ENCODE measurements at regions not wholly inside any gene's neighbourhood (a gene's known extent, or its start where the extent isn't known, plus 50 kb on each side); places are given as distances from the start of the nearest gene placed in this dataset.
A peak's percentile ranks its signal among the peaks of the same experiment; 100 is the strongest.

DNA sequence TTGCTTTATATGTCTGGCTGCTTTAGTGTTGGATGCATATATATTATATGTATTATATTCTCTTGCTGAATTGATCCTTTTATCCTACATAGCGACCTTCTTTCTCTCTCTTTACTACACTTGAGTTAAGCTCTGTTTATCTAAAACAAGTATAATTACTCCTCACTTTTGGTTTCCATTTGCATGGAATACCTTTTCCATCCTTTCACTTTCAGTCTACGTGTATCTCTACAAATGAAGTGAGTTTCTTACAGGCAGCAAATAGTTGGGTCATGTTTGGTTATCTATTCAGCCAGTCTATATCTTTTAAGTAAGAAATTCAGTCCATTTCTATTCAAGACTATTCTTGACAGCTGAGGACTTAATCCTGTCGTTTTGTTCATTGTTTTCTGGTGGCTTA lies 167.5 kb upstream of the USP38 start:
- ChIA-PET CTCF (no interaction called here), POLR2A (no interaction called here)
- H3K4me3 ChIP-seq (ENCODE audit: low read depth, low read length), result no peak overlapping the region
- H3K9me3 ChIP-seq (ENCODE audit: control insufficient read depth, insufficient read depth, low read length), result no peaks in the 10 kb centered on the region
- H3K27me3 ChIP-seq (ENCODE audit: control insufficient read depth, insufficient read depth, low read length), result no peaks in the 10 kb centered on the region
- no peak overlapping the region for H3K27ac ChIP-seq (ENCODE audit: low read depth, low read length)
- no peak for DNase-seq (ENCODE audit: low read depth, low spot score)
- TF ChIP-seq, protein P1, sequence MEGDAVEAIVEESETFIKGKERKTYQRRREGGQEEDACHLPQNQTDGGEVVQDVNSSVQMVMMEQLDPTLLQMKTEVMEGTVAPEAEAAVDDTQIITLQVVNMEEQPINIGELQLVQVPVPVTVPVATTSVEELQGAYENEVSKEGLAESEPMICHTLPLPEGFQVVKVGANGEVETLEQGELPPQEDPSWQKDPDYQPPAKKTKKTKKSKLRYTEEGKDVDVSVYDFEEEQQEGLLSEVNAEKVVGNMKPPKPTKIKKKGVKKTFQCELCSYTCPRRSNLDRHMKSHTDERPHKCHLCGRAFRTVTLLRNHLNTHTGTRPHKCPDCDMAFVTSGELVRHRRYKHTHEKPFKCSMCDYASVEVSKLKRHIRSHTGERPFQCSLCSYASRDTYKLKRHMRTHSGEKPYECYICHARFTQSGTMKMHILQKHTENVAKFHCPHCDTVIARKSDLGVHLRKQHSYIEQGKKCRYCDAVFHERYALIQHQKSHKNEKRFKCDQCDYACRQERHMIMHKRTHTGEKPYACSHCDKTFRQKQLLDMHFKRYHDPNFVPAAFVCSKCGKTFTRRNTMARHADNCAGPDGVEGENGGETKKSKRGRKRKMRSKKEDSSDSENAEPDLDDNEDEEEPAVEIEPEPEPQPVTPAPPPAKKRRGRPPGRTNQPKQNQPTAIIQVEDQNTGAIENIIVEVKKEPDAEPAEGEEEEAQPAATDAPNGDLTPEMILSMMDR (IDR thresholded peaks at IDR 0.05; ENCODE audit: low read depth, low read length), result no peak

DNA sequence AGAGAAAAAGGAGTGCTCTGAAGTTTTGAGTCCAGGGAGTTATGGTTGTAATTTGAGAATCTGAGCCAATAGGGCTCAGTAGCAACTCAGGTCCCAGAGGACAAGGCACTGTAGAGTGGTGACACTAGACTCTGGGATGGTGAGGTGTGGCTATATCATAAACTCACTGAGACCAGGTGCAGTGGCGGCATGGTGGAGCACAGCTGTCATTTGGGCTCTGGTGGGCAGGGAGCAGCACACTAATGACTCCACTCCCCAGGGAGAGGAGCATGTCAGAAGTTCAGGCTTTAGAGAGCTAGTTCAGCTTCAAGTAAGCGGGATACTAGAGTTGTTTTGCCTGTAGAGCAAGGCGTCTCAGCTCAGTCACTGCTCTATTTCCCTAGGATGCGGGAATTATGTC lies 165.4 kb upstream of the USP38 start:
- ChIA-PET CTCF (no interaction called here), POLR2A (no interaction called here)
- TF ChIP-seq, protein P1 (IDR thresholded peaks at IDR 0.05; ENCODE audit: low read depth, low read length), result no peak
- Histone ChIP-seq H3K27me3 (ENCODE audit: control insufficient read depth, insufficient read depth, low read length) (no peaks in the 10 kb centered on the region), H3K9me3 (ENCODE audit: control insufficient read depth, insufficient read depth, low read length) (no peaks in the 10 kb centered on the region), H3K4me3 (ENCODE audit: low read depth, low read length) (no peak overlapping the region), H3K27ac (ENCODE audit: low read depth, low read length) (no peak overlapping the region)
- no peak for DNase-seq (ENCODE audit: low read depth, low spot score)

DNA sequence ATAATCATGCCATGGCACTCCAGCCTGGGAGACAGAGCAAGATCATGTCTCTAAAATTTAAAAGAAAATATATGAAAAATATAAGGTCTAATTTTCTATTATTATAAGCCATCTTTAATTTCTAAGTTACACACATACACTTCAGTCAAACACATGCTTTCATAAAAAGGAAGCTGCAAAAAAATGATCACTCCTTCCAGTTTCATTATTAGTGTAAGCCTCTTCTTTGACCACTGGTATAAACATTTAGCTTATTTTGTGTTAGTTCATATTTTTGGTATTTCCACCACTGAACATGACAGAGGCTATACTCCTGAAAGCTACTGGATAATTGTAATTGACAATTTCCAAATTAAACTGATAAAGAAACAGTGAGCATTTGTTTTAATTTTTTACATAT lies 163.3 kb upstream of the USP38 start:
- ChIA-PET CTCF (interaction anchor here (0.9 kb wide), 1 partner anchor 37 kb away, joined by 3 read pairs; no protein-coding TSS in a partner anchor), POLR2A (no interaction called here)
- DNase-seq (ENCODE audit: low read depth, low spot score), result no peak
- no peak overlapping the region for H3K4me3 ChIP-seq (ENCODE audit: low read depth, low read length)
- TF ChIP-seq, protein P1 (IDR thresholded peaks at IDR 0.05; ENCODE audit: low read depth, low read length), result no peak
- no peaks in the 10 kb centered on the region for H3K9me3 ChIP-seq (ENCODE audit: control insufficient read depth, insufficient read depth, low read length)
- H3K27ac ChIP-seq (ENCODE audit: low read depth, low read length), result no peak overlapping the region
- no peaks in the 10 kb centered on the region for H3K27me3 ChIP-seq (ENCODE audit: control insufficient read depth, insufficient read depth, low read length)

DNA sequence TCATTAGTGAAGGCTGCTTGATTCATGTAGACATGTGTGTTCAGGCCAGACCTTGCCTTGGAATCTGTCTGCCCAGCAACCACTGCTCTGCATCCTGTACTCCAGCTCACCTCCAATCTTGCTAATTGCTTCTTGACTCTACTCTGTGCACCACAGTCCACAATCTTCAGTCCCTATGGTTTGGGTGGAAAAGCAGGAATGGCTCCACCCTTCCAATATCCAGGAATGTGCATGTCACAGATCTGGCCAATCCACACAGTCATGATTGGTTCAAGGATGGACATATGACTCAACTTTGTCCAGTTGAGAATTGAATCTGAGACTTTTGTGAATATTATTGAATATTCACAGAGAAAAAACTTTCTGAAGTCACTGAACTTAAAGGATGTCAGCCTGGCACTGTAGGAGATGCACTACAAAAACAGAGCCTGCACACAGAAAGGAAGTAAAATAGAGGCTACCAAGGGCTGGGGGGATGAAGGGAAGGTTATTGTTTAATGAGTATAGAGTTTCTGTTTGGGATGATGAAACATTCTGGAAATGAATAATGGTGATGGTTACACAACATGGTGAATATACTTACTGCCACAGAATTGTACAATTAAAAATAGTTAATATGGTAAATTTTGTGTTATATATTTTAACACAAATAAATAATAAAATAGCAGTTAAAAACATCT lies 161.3 kb upstream of the USP38 start:
- no peak overlapping the region for H3K4me3 ChIP-seq (ENCODE audit: low read depth, low read length)
- H3K27ac ChIP-seq (ENCODE audit: low read depth, low read length), result no peak overlapping the region
- DNase-seq (ENCODE audit: low read depth, low spot score), result no peak
- no peaks in the 10 kb centered on the region for H3K9me3 ChIP-seq (ENCODE audit: control insufficient read depth, insufficient read depth, low read length)
- no peaks in the 10 kb centered on the region for H3K27me3 ChIP-seq (ENCODE audit: control insufficient read depth, insufficient read depth, low read length)
- POLR2A ChIA-PET, result no interaction called here
- CTCF ChIA-PET, result no interaction called here
- TF ChIP-seq, protein P1 (IDR thresholded peaks at IDR 0.05; ENCODE audit: low read depth, low read length), result no peak

DNA sequence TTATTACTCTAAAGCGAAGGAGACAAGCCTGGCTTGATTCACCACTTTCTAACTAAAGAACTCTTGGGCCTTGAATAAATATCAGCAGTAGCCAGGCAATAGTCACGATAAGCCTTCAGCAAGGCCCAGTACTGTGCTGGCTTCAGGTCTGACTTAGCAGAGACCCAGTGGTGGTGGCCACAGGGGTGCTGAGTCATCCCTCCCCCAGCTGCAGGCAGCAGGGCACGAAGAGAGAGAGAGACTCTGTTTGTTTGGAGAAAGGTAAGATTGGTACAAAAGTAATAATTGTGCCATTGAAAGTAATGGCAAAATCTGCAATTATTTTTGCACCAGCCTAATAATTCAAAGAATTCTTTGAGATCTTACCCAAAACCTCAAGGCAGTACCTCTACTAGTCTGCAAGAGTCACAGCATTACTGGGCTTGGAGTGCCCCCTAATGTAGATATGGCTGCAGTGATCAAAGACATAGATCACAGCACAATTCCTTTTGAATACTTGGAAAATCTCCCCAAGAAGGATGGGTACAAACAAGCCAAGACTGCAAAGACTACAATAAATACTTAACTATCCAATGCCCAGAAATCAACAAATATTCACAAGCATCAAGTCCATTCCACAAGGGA lies 159.5 kb upstream of the USP38 start:
- Histone ChIP-seq H3K27ac (ENCODE audit: low read depth, low read length) (no peak overlapping the region), H3K4me3 (ENCODE audit: low read depth, low read length) (no peak overlapping the region), H3K27me3 (ENCODE audit: control insufficient read depth, insufficient read depth, low read length) (no peaks in the 10 kb centered on the region), H3K9me3 (ENCODE audit: control insufficient read depth, insufficient read depth, low read length) (no peaks in the 10 kb centered on the region)
- DNase-seq (ENCODE audit: low read depth, low spot score), result no peak
- ChIA-PET CTCF (no interaction called here), POLR2A (no interaction called here)
- TF ChIP-seq, protein P1 (IDR thresholded peaks at IDR 0.05; ENCODE audit: low read depth, low read length), result peak; percentile 43
